NT2/D1 (cell line): ENCODE measurements at regions not wholly inside any gene's neighbourhood (a gene's known extent, or its start where the extent isn't known, plus 50 kb on each side); places are given as distances from the start of the nearest gene placed in this dataset.

Experiments used
- DNase-seq: peaks from one replicate; pipeline ENCODE4 v3.0.0-alpha.2; 2011; ENCODE audit warnings: low read depth, low spot score
- H3K27me3 ChIP-seq: 2 replicates; pipeline ENCODE4 v1.6.0; 2011; ENCODE audit warnings: mild to moderate bottlenecking; ENCODE audit not compliant: insufficient read length, insufficient read depth
- H3K36me3 ChIP-seq: 2 replicates; pipeline ENCODE4 v1.6.1; 2011; ENCODE audit warnings: mild to moderate bottlenecking, low read length, mixed read lengths; ENCODE audit not compliant: insufficient read depth, insufficient read length
- H3K4me1 ChIP-seq: 2 replicates; pipeline ENCODE4 v1.5.1; 2011; ENCODE audit not compliant: insufficient read depth, insufficient read length
- H3K4me3 ChIP-seq: 2 replicates; pipeline ENCODE4 v1.5.1; 2011; ENCODE audit warnings: low read depth; ENCODE audit not compliant: insufficient read length
- H3K9ac ChIP-seq: 2 replicates; pipeline ENCODE4 v1.6.0; 2011; ENCODE audit warnings: low read depth; ENCODE audit not compliant: insufficient read length
- H3K9me3 ChIP-seq: 2 replicates; pipeline ENCODE4 v1.5.1; 2011; ENCODE audit warnings: mild to moderate bottlenecking, low read length; ENCODE audit not compliant: insufficient read depth
- SUZ12 ChIP-seq: IDR thresholded peaks from 2 replicates; pipeline ENCODE4 v1.6.1; 2011; ENCODE audit not compliant: insufficient read length, insufficient read depth; ENCODE audit errors: extremely low read depth
- YY1 ChIP-seq: IDR thresholded peaks from 2 replicates; pipeline ENCODE4 v1.6.1; 2011; ENCODE audit not compliant: insufficient read length, insufficient read depth
- ZNF274 ChIP-seq: IDR thresholded peaks from 2 replicates; pipeline ENCODE4 v1.6.1; 2011; ENCODE audit warnings: mild to moderate bottlenecking, low read depth, low read length

GRCh38 chr4:159562366-159562765 lies 459.5 kb downstream of the RAPGEF2 start:
- H3K4me1 ChIP-seq: no peaks in the 10 kb centered on the region
- no peaks in the 10 kb centered on the region for H3K36me3 ChIP-seq

GRCh38 chr4:159563257-159563656 lies 460.4 kb downstream of the RAPGEF2 start:
- Histone ChIP-seq H3K9ac (no peak overlapping the region), H3K9me3 (no peaks in the 10 kb centered on the region), H3K36me3 (no peaks in the 10 kb centered on the region), H3K27me3 (no peaks in the 10 kb centered on the region), H3K4me3 (no peak overlapping the region), H3K4me1 (no peaks in the 10 kb centered on the region)
- TF ChIP-seq SUZ12 (no peak), YY1 (no peak), ZNF274 (no peak)
- no peak for DNase-seq

More at GRCh38 chr4:159562366-159562765, 459.5 kb downstream of the RAPGEF2 start:
- Histone ChIP-seq H3K9me3 (no peaks in the 10 kb centered on the region), H3K27me3 (no peaks in the 10 kb centered on the region), H3K4me3 (no peak overlapping the region), H3K9ac (no peak overlapping the region)
- DNase-seq: no peak
- TF ChIP-seq YY1 (no peak), ZNF274 (no peak), SUZ12 (no peak)

GRCh38 chr4:159564615-159565014 lies 461.7 kb downstream of the RAPGEF2 start:
- H3K36me3 ChIP-seq: no peaks in the 10 kb centered on the region
- no peak for TF ChIP-seq SUZ12
- no peak for TF ChIP-seq ZNF274
- TF ChIP-seq YY1: no peak
- H3K27me3 ChIP-seq: no peaks in the 10 kb centered on the region
- H3K9me3 ChIP-seq: no peaks in the 10 kb centered on the region
- no peak overlapping the region for H3K9ac ChIP-seq
- no peak overlapping the region for H3K4me3 ChIP-seq
- H3K4me1 ChIP-seq: no peaks in the 10 kb centered on the region
- DNase-seq: no peak

- Histone ChIP-seq H3K9ac (no peak overlapping the region), H3K9me3 (no peaks in the 10 kb centered on the region), H3K36me3 (no peaks in the 10 kb centered on the region), H3K4me3 (no peak overlapping the region), H3K4me1 (no peaks in the 10 kb centered on the region), H3K27me3 (no peaks in the 10 kb centered on the region)
- TF ChIP-seq SUZ12 (no peak), YY1 (no peak), ZNF274 (no peak)
- DNase-seq: no peak
Measured at GRCh38 chr4:159566786-159567185, 463.9 kb downstream of the RAPGEF2 start.

- Histone ChIP-seq H3K4me1 (no peaks in the 10 kb centered on the region), H3K27me3 (no peaks in the 10 kb centered on the region), H3K36me3 (no peaks in the 10 kb centered on the region), H3K9ac (no peak overlapping the region), H3K9me3 (no peaks in the 10 kb centered on the region), H3K4me3 (no peak overlapping the region)
- TF ChIP-seq ZNF274 (no peak), SUZ12 (no peak), YY1 (no peak)
- no peak for DNase-seq
Measured at GRCh38 chr4:159577241-159577640, 474.4 kb downstream of the RAPGEF2 start.

GRCh38 chr4:159582685-159583084 lies 479.8 kb downstream of the RAPGEF2 start:
- no peaks in the 10 kb centered on the region for H3K36me3 ChIP-seq
- no peak overlapping the region for H3K9ac ChIP-seq
- H3K4me3 ChIP-seq: no peak overlapping the region
- no peak for DNase-seq
- H3K27me3 ChIP-seq: no peaks in the 10 kb centered on the region
- no peaks in the 10 kb centered on the region for H3K4me1 ChIP-seq
- peaks cover 20% of the 10 kb centered on the region for H3K9me3 ChIP-seq
- TF ChIP-seq SUZ12 (no peak), YY1 (no peak), ZNF274 (no peak)

GRCh38 chr4:159592898-159593556 lies 490.1 kb downstream of the RAPGEF2 start:
- Histone ChIP-seq H3K9me3 (no peaks in the 10 kb centered on the region; the same call in 1 of the 2 replicates), H3K36me3 (no peaks in the 10 kb centered on the region), H3K9ac (no peak overlapping the region), H3K27me3 (no peaks in the 10 kb centered on the region), H3K4me3 (no peak overlapping the region), H3K4me1 (no peaks in the 10 kb centered on the region)
- DNase-seq: no peak
- TF ChIP-seq SUZ12 (no peak), YY1 (no peak), ZNF274 (no peak)

- no peaks in the 10 kb centered on the region for H3K27me3 ChIP-seq
- TF ChIP-seq YY1 (no peak), SUZ12 (no peak), ZNF274 (no peak)
- H3K4me1 ChIP-seq: no peaks in the 10 kb centered on the region
- H3K36me3 ChIP-seq: no peaks in the 10 kb centered on the region
- H3K4me3 ChIP-seq: no peak overlapping the region
- no peaks in the 10 kb centered on the region; the same call in 1 of the 2 replicates for H3K9me3 ChIP-seq
- DNase-seq: no peak
- H3K9ac ChIP-seq: no peak overlapping the region
Measured at GRCh38 chr4:159593681-159594080, 490.8 kb downstream of the RAPGEF2 start.
